Activated B cell treated with CpG ODN at 0.5 μM for 24 hours (primary cell): ENCODE measurements at regions not wholly inside any gene's neighbourhood (a gene's known extent, or its start where the extent isn't known, plus 50 kb on each side); places are given as distances from the start of the nearest gene placed in this dataset.

Source experiments
- ATAC-seq: fragments of 200-7000 bp; cut with Tn5 transposase; one replicate; pipeline ENCODE4 v1.10.0; 2021; ENCODE audit warnings: low read depth, mild to moderate bottlenecking, moderate library complexity
- CTCF ChIA-PET: fragments of 350-600 bp; sonication (Branson Sonifier 250); formaldehyde crosslinking; loops from one replicate; lab custom pipeline; 2021; ENCODE audit warnings: antibody characterized with exemption; lab: Charles Lee
- POLR2A ChIA-PET: fragments of 350-600 bp; sonication (Branson Sonifier 250); formaldehyde crosslinking; loops from one replicate; lab custom pipeline; 2021; ENCODE audit warnings: antibody characterized with exemption; lab: Charles Lee
- DNase-seq: peaks from one replicate; pipeline ENCODE4 v3.0.0; 2022
- H3K27ac Mint-ChIP-seq: one replicate; pipeline ENCODE4 v1.8.0; 2020; ENCODE audit warnings: mixed read lengths
- H3K27me3 Mint-ChIP-seq: one replicate; pipeline ENCODE4 v1.8.0; 2021; ENCODE audit warnings: mixed read lengths
- H3K36me3 Mint-ChIP-seq: one replicate; pipeline ENCODE4 v1.8.0; 2021; ENCODE audit warnings: low read depth, mixed read lengths
- H3K4me1 Mint-ChIP-seq: one replicate; pipeline ENCODE4 v1.8.0; 2021; ENCODE audit warnings: mixed read lengths
- H3K4me3 Mint-ChIP-seq: one replicate; pipeline ENCODE4 v1.8.0; 2020; ENCODE audit warnings: mild to moderate bottlenecking, mixed read lengths
- H3K9me3 Mint-ChIP-seq: one replicate; pipeline ENCODE4 v1.8.0; 2020; ENCODE audit warnings: mixed read lengths
- CTCF ChIP-seq: fragments of 200-600 bp; IDR thresholded peaks from one replicate; pipeline ENCODE4 v1.8.0; 2022; ENCODE audit warnings: antibody characterized with exemption, mild to moderate bottlenecking
- intact Hi-C: fragments of 100-400 bp; cut with micrococcal nuclease; formaldehyde crosslinking; loops from one replicate; pipeline ENCODE4 v1.15.1; 2024

GRCh38 chr1:36734356-36734755 is 251.6 kb upstream of the CSF3R start:
- ATAC-seq (no peak), DNase-seq (no peak)
- TF ChIP-seq CTCF = no peak
- intact Hi-C loops = no loop called here
- no peaks in the 10 kb centered on the region for H3K36me3 Mint-ChIP-seq
- ChIA-PET CTCF (interaction anchor here (1.0 kb wide), 1 partner anchor 158 kb away, joined by 3 read pairs; no protein-coding TSS in a partner anchor), POLR2A (no interaction called here)
- H3K27ac Mint-ChIP-seq = no peak overlapping the region
- no peaks in the 10 kb centered on the region for H3K9me3 Mint-ChIP-seq
- no peak overlapping the region for H3K4me3 Mint-ChIP-seq
- no peaks in the 10 kb centered on the region for H3K4me1 Mint-ChIP-seq
- H3K27me3 Mint-ChIP-seq = peaks cover 46% of the 10 kb centered on the region

- Mint-ChIP-seq H3K27me3 (peaks cover 45% of the 10 kb centered on the region), H3K9me3 (no peaks in the 10 kb centered on the region), H3K27ac (no peak overlapping the region), H3K4me3 (no peak overlapping the region), H3K36me3 (no peaks in the 10 kb centered on the region), H3K4me1 (no peaks in the 10 kb centered on the region)
- ChIA-PET POLR2A (no interaction called here), CTCF (interaction anchor here (1.0 kb wide), 1 partner anchor 158 kb away, joined by 3 read pairs; no protein-coding TSS in a partner anchor)
- TF ChIP-seq CTCF = no peak
- intact Hi-C loops = no loop called here
- ATAC-seq (no peak), DNase-seq (no peak)
These were observed 251.0 kb upstream of the CSF3R start for GRCh38 chr1:36733748-36734147.

DNA sequence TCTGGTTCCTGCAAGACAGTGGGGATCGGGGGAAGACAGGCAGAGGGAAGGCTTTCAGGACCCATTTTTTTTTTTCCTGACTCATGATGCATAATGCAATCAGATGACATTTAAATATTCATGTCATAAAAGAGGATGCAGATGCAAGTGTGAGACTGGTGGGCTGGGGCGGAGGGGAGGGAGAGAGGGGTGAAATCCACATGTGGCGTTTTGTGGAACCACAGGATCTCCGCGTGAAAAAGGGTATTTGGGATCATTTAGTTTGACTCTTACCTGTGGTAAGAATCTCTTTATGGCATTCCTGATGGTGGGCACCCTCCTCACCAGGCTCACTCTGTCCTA is 249.3 kb upstream of the CSF3R start:
- intact Hi-C loops = no loop called here
- Mint-ChIP-seq H3K36me3 (no peaks in the 10 kb centered on the region), H3K4me1 (no peaks in the 10 kb centered on the region), H3K27me3 (peaks cover 41% of the 10 kb centered on the region), H3K27ac (no peak overlapping the region), H3K9me3 (no peaks in the 10 kb centered on the region), H3K4me3 (no peak overlapping the region)
- ChIA-PET POLR2A (no interaction called here), CTCF (no interaction called here)
- no peak for TF ChIP-seq CTCF
- DNase-seq (no peak), ATAC-seq (no peak)

DNA sequence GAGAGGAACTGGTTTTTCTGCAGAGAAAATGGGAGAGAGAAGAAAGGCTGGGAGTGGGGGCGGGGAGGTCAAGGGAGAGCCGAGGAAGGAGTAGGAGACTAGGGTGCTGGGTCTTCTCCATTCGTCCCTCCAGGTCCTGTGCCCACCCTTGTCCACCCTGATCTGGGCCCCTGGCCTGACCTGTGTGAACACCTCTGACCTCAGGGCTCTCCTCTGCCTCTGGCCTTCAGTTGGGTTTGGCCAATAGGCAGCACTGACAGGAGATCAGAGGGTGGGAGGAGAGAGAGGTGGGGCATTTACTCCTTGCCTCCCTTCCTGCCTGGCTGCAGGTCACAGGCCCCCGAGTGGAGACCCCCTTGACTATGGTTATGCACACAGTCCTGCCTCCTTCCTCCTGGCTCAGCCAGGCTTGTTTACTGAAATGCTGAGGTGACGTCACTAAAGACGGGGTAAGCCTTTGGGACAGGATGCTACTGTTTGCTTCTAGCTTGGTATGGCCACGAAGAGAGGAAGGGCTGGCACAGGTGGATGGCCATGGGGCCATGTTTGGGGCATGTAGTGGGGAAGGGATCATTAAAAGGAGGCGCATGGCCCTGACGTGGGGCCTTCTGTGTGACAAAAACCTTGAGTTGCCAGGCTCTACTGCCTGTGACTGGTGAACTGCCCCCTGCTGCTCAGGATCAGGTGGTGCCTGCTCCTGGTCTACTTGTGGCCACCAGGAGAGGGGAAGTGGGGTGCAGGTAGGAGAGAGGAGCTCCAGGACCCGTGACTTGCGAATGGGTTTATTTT is 248.7 kb upstream of the CSF3R start:
- no peak for ATAC-seq
- CTCF ChIA-PET = no interaction called here
- POLR2A ChIA-PET = no interaction called here
- peaks cover 38% of the 10 kb centered on the region for H3K27me3 Mint-ChIP-seq
- no peak for TF ChIP-seq CTCF
- H3K36me3 Mint-ChIP-seq = no peaks in the 10 kb centered on the region
- intact Hi-C loops = no loop called here
- no peak overlapping the region for H3K4me3 Mint-ChIP-seq
- DNase-seq = no peak
- no peaks in the 10 kb centered on the region for H3K4me1 Mint-ChIP-seq
- H3K27ac Mint-ChIP-seq = no peak overlapping the region
- no peaks in the 10 kb centered on the region for H3K9me3 Mint-ChIP-seq

DNA sequence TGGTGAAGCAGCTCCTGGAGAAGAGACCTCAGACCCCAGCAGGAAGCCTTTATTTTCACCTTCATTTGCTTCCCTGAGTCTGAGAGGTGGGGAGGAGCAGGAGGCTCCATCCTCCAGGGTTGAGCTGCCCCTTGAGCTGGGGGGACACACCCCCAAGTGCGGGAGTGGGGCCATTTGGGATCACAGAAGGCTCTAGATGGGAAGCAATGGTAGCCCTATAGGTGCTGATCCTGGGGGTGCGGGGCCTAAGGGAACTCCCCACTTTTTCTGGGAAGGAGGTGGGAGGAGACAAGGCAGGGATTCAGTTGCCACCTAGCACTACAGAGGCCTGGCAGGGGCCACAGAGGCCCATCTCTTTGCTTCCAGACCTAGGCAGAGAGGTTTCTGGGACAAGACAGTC is 247.9 kb upstream of the CSF3R start:
- Mint-ChIP-seq H3K9me3 (no peaks in the 10 kb centered on the region), H3K4me3 (no peak overlapping the region), H3K27ac (no peak overlapping the region), H3K4me1 (no peaks in the 10 kb centered on the region), H3K36me3 (no peaks in the 10 kb centered on the region), H3K27me3 (peaks cover 32% of the 10 kb centered on the region)
- no peak for TF ChIP-seq CTCF
- CTCF ChIA-PET = no interaction called here
- intact Hi-C loops = no loop called here
- ATAC-seq (no peak), DNase-seq (no peak)
- POLR2A ChIA-PET = no interaction called here
